Endothelial cell of umbilical vein (primary cell): ENCODE measurements at regions not wholly inside any gene's neighbourhood (a gene's known extent, or its start where the extent isn't known, plus 50 kb on each side); places are given as distances from the start of the nearest gene placed in this dataset.

Source experiments
- BruUV-seq: library from RNA; stranded (reverse); fragments of 400-500 nt; replicated peaks from 2 replicates; lab custom pipeline; 2021; lab: Mats Ljungman, UMichigan
- CTCF ChIA-PET: fragments of 300-600, 350-600 bp; sonication (Branson Sonifier 250); formaldehyde crosslinking; loops from one replicate; lab custom pipeline; 2021; ENCODE audit warnings: antibody characterized with exemption, inconsistent platforms; lab: Charles Lee
- POLR2A ChIA-PET: fragments of 300-600, 350-600 bp; sonication (Branson Sonifier 250); formaldehyde crosslinking; loops from one replicate; lab custom pipeline; 2021; ENCODE audit warnings: antibody characterized with exemption, inconsistent platforms; lab: Charles Lee
- DNase-seq: peaks from one replicate; pipeline ENCODE4 v3.0.0-alpha.2; 2011; ENCODE audit warnings: low read depth, low spot score
- FAIRE-seq: peaks from 2 replicates; lab custom pipeline; 2011; peaks lifted over from hg19 to GRCh38; lab: Jason Lieb, UNC
- H2AFZ ChIP-seq: 2 replicates; pipeline ENCODE4 v1.6.0; 2012; ENCODE audit warnings: low read depth, low read length, control low read depth, inconsistent platforms
- H3K27ac ChIP-seq: 2 replicates; pipeline ENCODE4 v1.5.1; 2011; ENCODE audit warnings: low read depth, mild to moderate bottlenecking, control low read depth, low read length, moderate library complexity; ENCODE audit not compliant: insufficient read depth
- H3K27me3 ChIP-seq, 2 experiments: 2 replicates each; pipeline versions ENCODE4 v1.6.0 to v1.6.1; 2011; ENCODE audit warnings: low read length in 2 of 2, mixed read lengths in 1 of 2; ENCODE audit not compliant: control insufficient read depth in 2 of 2, insufficient read depth in 2 of 2
- H3K36me3 ChIP-seq, 2 experiments: 2 replicates in 1 of 2; 3 replicates in 1 of 2; pipeline ENCODE4 v1.5.1; 2011; ENCODE audit warnings: low read length in 2 of 2, mild to moderate bottlenecking in 1 of 2, moderate library complexity in 1 of 2; ENCODE audit not compliant: control insufficient read depth in 2 of 2, insufficient read depth in 2 of 2; ENCODE audit errors: extremely low read depth in 1 of 2
- H3K4me1 ChIP-seq: 3 replicates; pipeline ENCODE4 v1.5.1; 2011; ENCODE audit warnings: mild to moderate bottlenecking, low read length; ENCODE audit not compliant: control insufficient read depth, insufficient read depth; ENCODE audit errors: extremely low read depth
- H3K4me2 ChIP-seq: 2 replicates; pipeline ENCODE4 v1.6.1; 2011; ENCODE audit warnings: low read length, control low read depth, mixed read lengths; ENCODE audit not compliant: insufficient read depth
- H3K4me3 ChIP-seq, 3 experiments: fragments of 200-600 bp in 1 of 3; sonication (generic), shearing (Covaris generic) in 1 of 3; replicated peaks in 1 of 3; 2 replicates each; pipeline ENCODE4 v1.5.1; 2011 to 2016; ENCODE audit warnings: control low read depth in 3 of 3, low read length in 3 of 3, mild to moderate bottlenecking in 2 of 3, inconsistent platforms in 1 of 3, low read depth in 1 of 3, moderate library complexity in 1 of 3; ENCODE audit not compliant: insufficient read depth in 1 of 3
- H3K79me2 ChIP-seq: 2 replicates; pipeline ENCODE4 v1.6.0; 2012; ENCODE audit warnings: low read length, inconsistent platforms; ENCODE audit not compliant: control insufficient read depth, insufficient read depth
- H3K9ac ChIP-seq: replicated peaks from 2 replicates; pipeline ENCODE3; 2011; ENCODE audit warnings: low read length, control low read depth; ENCODE audit not compliant: insufficient read depth; ENCODE audit errors: extremely low read depth
- H3K9me1 ChIP-seq: replicated peaks from 3 replicates; pipeline ENCODE4 v1.6.0; 2011; ENCODE audit warnings: mild to moderate bottlenecking, low read length; ENCODE audit not compliant: control insufficient read depth, insufficient read depth; ENCODE audit errors: extremely low read depth
- H3K9me3 ChIP-seq: replicated peaks from 2 replicates; pipeline ENCODE4 v1.5.1; 2012; ENCODE audit warnings: low read length, inconsistent platforms; ENCODE audit not compliant: control insufficient read depth, insufficient read depth
- H4K20me1 ChIP-seq: replicated peaks from 2 replicates; pipeline ENCODE3; 2011; ENCODE audit warnings: mild to moderate bottlenecking, low read length; ENCODE audit not compliant: control insufficient read depth, insufficient read depth; ENCODE audit errors: extremely low read depth
- EZH2 ChIP-seq: IDR thresholded peaks from 2 replicates; pipeline ENCODE4 v1.6.1; 2012; ENCODE audit warnings: borderline replicate concordance, low read depth, mild to moderate bottlenecking, moderate library complexity, low read length, inconsistent platforms; ENCODE audit not compliant: severe bottlenecking
- FOS ChIP-seq: IDR thresholded peaks from 2 replicates; pipeline ENCODE4 v1.6.1; 2011; ENCODE audit warnings: mild to moderate bottlenecking, low read length, moderate library complexity, borderline replicate concordance; ENCODE audit not compliant: insufficient read depth
- GATA2 ChIP-seq: IDR thresholded peaks from 2 replicates; pipeline ENCODE4 v1.7.0; 2011; ENCODE audit warnings: low read depth, mild to moderate bottlenecking, moderate library complexity, mixed read lengths, low read length; ENCODE audit not compliant: insufficient read length, insufficient read depth
- JUN ChIP-seq: IDR thresholded peaks from 2 replicates; pipeline ENCODE4 v1.6.1; 2011; ENCODE audit warnings: borderline replicate concordance, low read depth; ENCODE audit not compliant: insufficient read length, insufficient read depth
- MYC ChIP-seq: IDR thresholded peaks from one replicate; pipeline ENCODE4 v1.6.1; 2011; ENCODE audit warnings: mild to moderate bottlenecking, low read depth, low read length
- POLR2A ChIP-seq: IDR thresholded peaks from 2 replicates; pipeline ENCODE4 v1.6.1; 2012; ENCODE audit warnings: low read depth, mild to moderate bottlenecking, control low read depth, low read length
- POLR2AphosphoS5 ChIP-seq: IDR thresholded peaks from 2 replicates; pipeline ENCODE4 v1.6.1; 2012; ENCODE audit warnings: low read depth, mild to moderate bottlenecking, control low read depth, low read length, moderate library complexity; ENCODE audit not compliant: insufficient read depth
- dilution Hi-C: fragments of 300-500 bp; cut with MboI; formaldehyde crosslinking; loops from one replicate; pipeline ENCODE4 v1.15.0; 2019; ENCODE audit warnings: low sequenced_read_pairs; ENCODE audit not compliant: extremely low pct_ligation_motif_present
- intact Hi-C: fragments of 100-400 bp; cut with micrococcal nuclease; formaldehyde crosslinking; loops from one replicate; pipeline ENCODE4 v1.10.0; 2022
- TF ChIP-seq, protein P1 (sequence below): IDR thresholded peaks from 2 replicates; pipeline ENCODE4 v1.6.1; 2011; ENCODE audit not compliant: insufficient read depth, insufficient read length
- TF ChIP-seq, protein P2 (sequence below), 2 donors: IDR thresholded peaks; 1 replicate in 1 of 2; 2 replicates in 1 of 2; pipeline ENCODE4 v1.5.1; 2011; ENCODE audit warnings: low read length in 2 of 2, mild to moderate bottlenecking in 2 of 2, moderate library complexity in 2 of 2, control low read depth in 1 of 2, inconsistent platforms in 1 of 2, low read depth in 1 of 2; ENCODE audit not compliant: insufficient read depth in 1 of 2; ENCODE audit errors: extremely low read depth in 1 of 2

- peaks cover 5 to 16% of the 10 kb centered on the region in 2 experiments for H3K27me3 ChIP-seq
Measured at GRCh38 chr17:62867303-62867702, 59.2 kb upstream of the MARCHF10 start.

More at GRCh38 chr17:62867303-62867702, 59.2 kb upstream of the MARCHF10 start:
- Histone ChIP-seq H3K4me1 (no peaks in the 10 kb centered on the region), H3K27ac (no peak overlapping the region), H3K9ac (no peak overlapping the region), H4K20me1 (no peaks in the 10 kb centered on the region), H2AFZ (no peak overlapping the region), H3K4me3 (no peak overlapping the region), H3K4me2 (no peak overlapping the region), H3K9me1 (no peaks in the 10 kb centered on the region), H3K9me3 (no peaks in the 10 kb centered on the region), H3K36me3 (no peaks in the 10 kb centered on the region), H3K79me2 (no peaks in the 10 kb centered on the region)
- ChIA-PET POLR2A (no interaction called here), CTCF (interaction anchor here (1.2 kb wide), 1 partner anchor 25 kb away, joined by 6 read pairs; no protein-coding TSS in a partner anchor)
- dilution Hi-C loops (no loop called here), intact Hi-C loops (no loop called here)
- TF ChIP-seq POLR2AphosphoS5: no peak
- TF ChIP-seq, protein P1, sequence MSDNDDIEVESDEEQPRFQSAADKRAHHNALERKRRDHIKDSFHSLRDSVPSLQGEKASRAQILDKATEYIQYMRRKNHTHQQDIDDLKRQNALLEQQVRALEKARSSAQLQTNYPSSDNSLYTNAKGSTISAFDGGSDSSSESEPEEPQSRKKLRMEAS: no peak
- TF ChIP-seq POLR2A: no peak
- TF ChIP-seq MYC: no peak
- TF ChIP-seq, protein P2, sequence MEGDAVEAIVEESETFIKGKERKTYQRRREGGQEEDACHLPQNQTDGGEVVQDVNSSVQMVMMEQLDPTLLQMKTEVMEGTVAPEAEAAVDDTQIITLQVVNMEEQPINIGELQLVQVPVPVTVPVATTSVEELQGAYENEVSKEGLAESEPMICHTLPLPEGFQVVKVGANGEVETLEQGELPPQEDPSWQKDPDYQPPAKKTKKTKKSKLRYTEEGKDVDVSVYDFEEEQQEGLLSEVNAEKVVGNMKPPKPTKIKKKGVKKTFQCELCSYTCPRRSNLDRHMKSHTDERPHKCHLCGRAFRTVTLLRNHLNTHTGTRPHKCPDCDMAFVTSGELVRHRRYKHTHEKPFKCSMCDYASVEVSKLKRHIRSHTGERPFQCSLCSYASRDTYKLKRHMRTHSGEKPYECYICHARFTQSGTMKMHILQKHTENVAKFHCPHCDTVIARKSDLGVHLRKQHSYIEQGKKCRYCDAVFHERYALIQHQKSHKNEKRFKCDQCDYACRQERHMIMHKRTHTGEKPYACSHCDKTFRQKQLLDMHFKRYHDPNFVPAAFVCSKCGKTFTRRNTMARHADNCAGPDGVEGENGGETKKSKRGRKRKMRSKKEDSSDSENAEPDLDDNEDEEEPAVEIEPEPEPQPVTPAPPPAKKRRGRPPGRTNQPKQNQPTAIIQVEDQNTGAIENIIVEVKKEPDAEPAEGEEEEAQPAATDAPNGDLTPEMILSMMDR (IDR thresholded peaks at IDR 0.05; ENCODE audit: extremely low read depth in 1 of 2, insufficient read depth in 1 of 2, low read depth in 1 of 2, low read length in 2 of 2): no peak
- TF ChIP-seq EZH2: no peak
- no peak for TF ChIP-seq JUN
- TF ChIP-seq FOS: no peak
- TF ChIP-seq GATA2: no peak
- no peak for FAIRE-seq
- no TSS peak for BruUV-seq
- no peak for DNase-seq
